HG03457 (cell line): ENCODE measurements at regions not wholly inside any gene's neighbourhood (a gene's known extent, or its start where the extent isn't known, plus 50 kb on each side); places are given as distances from the start of the nearest gene placed in this dataset.
"Not testable (repeated sequence)": the region's sequence is repeated elsewhere in the genome, so short reads cannot be mapped to it uniquely, and the experiment has no call there.

ENCODE experiments used
- ATAC-seq: cut with Tn5 transposase; IDR thresholded peaks from one replicate; pipeline ENCODE4 v1.9.1; 2021; ENCODE audit warnings: moderate number of reproducible peaks; ENCODE audit not compliant: unreplicated experiment

- ATAC-seq: no peak
Measured at GRCh38 chr12:68387338-68387737, 55.2 kb upstream of the MDM1 start.

GRCh38 chr12:68389305-68389704 is 57.1 kb upstream of the MDM1 start:
- ATAC-seq: no peak

- ATAC-seq: no peak
Measured at GRCh38 chr12:68391937-68392336, 59.8 kb upstream of the MDM1 start.

GRCh38 chr12:68392376-68392775 is 60.2 kb upstream of the MDM1 start:
- ATAC-seq: no peak

- no peak for ATAC-seq
Measured at GRCh38 chr12:68393417-68393816, 61.3 kb upstream of the MDM1 start.

GRCh38 chr12:68397566-68398158 is 65.5 kb upstream of the MDM1 start:
- no peak for ATAC-seq

- ATAC-seq: not testable (repeated sequence)
Measured at GRCh38 chr12:68398689-68399088, 66.5 kb upstream of the MDM1 start.

- no peak for ATAC-seq
Measured at GRCh38 chr12:68400226-68400829, 68.2 kb upstream of the MDM1 start.

- no peak for ATAC-seq
Measured at GRCh38 chr12:68402422-68402821, 70.3 kb upstream of the MDM1 start.

GRCh38 chr12:68403296-68403695 is 71.1 kb upstream of the MDM1 start:
- ATAC-seq: no peak

- ATAC-seq: no peak
Measured at GRCh38 chr12:68403711-68404110, 71.5 kb upstream of the MDM1 start.

- ATAC-seq: no peak
Measured at GRCh38 chr12:68405343-68405781, 73.2 kb upstream of the MDM1 start.

GRCh38 chr12:68406134-68406576 is 74.0 kb upstream of the MDM1 start:
- no peak for ATAC-seq

- ATAC-seq: no peak
Measured at GRCh38 chr12:68406911-68407310, 74.7 kb upstream of the MDM1 start.

- no peak for ATAC-seq
Measured at GRCh38 chr12:68410018-68410660, 78.0 kb upstream of the MDM1 start.

GRCh38 chr12:68411371-68411770 is 79.2 kb upstream of the MDM1 start:
- ATAC-seq: no peak

- ATAC-seq: no peak
Measured at GRCh38 chr12:68414988-68415387, 82.8 kb upstream of the MDM1 start.

GRCh38 chr12:68416350-68416749 is 84.2 kb upstream of the MDM1 start:
- ATAC-seq: no peak

GRCh38 chr12:68416826-68417225 is 84.7 kb upstream of the MDM1 start:
- ATAC-seq: no peak

GRCh38 chr12:68418137-68418460 is 85.9 kb upstream of the MDM1 start:
- no peak for ATAC-seq

GRCh38 chr12:68420225-68421010 is 88.3 kb upstream of the MDM1 start:
- no peak for ATAC-seq

- ATAC-seq: no peak
Measured at GRCh38 chr12:68422159-68422558, 90.0 kb upstream of the MDM1 start.
